GM18868 (cell line): ENCODE measurements at regions not wholly inside any gene's neighbourhood (a gene's known extent, or its start where the extent isn't known, plus 50 kb on each side); places are given as distances from the start of the nearest gene placed in this dataset.

Experiments
- ATAC-seq: cut with Tn5 transposase; IDR thresholded peaks from one replicate; pipeline ENCODE4 v1.9.1; 2021; ENCODE audit warnings: mild to moderate bottlenecking, moderate library complexity; ENCODE audit not compliant: unreplicated experiment

DNA sequence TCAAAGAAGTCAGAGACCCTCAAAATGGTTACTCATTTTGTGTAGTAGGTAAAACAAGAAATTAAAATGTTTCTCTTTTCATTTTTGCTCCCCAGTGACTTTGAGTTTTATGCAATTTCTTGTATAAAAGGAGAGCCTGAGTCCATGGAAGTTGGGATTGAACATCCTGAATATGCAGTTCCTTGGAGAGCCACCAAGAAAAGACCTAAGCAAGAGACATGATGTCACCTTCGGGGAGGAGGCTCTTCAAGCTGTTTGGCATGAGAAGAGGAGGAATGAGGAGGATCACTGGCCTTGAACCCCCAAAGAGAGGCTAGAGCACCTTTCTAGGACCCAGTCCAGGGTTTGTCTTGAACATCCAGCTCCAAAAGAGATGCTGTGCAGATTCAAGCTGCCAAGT lies 62.3 kb upstream of the CALM2 start:
- ATAC-seq: no peak

DNA sequence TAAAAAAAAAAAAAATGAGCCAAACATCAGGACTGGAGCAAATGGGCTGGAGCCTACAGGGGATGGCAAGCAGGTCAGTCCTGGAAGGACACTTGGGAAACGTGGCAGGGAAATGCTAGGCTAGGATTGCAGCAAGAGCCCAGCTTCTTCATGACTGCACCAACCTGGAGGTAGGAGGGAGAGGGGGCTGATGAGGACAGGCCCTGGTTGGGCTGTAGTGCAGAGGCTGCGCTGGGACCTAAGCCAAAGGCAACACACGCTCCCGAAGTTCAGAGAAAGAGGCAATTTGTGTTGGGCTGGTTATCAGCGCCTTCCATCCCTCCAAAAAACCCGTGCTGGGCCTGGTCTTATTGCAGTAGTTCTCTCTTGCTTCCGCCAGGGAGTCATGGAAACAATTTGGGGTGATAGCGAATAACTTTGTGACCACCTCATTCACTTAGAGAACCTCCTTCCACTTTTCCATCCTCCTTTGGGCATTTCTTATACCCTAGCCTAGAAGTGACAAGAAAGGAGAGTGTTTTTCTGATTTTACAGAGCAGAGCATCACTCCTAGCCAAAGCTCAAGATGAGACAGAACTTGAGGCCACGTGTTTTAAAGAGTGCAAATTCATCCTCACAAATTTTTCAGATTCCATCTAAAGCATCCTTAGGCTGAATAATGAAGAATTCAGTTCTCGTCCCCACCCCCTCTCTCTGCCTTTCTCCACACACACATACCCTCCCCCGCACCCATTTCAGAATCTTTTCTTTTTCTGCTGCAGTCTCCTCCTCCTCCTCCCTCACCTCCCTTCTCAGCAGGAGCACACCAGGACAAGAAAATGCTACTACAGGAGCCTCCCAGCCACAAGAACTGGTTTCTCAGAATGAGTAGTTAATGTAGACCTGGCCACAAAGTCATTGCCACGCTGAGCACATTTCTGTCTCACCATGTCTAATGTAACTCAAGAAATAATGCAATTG lies 61.3 kb upstream of the CALM2 start:
- no peak for ATAC-seq

DNA sequence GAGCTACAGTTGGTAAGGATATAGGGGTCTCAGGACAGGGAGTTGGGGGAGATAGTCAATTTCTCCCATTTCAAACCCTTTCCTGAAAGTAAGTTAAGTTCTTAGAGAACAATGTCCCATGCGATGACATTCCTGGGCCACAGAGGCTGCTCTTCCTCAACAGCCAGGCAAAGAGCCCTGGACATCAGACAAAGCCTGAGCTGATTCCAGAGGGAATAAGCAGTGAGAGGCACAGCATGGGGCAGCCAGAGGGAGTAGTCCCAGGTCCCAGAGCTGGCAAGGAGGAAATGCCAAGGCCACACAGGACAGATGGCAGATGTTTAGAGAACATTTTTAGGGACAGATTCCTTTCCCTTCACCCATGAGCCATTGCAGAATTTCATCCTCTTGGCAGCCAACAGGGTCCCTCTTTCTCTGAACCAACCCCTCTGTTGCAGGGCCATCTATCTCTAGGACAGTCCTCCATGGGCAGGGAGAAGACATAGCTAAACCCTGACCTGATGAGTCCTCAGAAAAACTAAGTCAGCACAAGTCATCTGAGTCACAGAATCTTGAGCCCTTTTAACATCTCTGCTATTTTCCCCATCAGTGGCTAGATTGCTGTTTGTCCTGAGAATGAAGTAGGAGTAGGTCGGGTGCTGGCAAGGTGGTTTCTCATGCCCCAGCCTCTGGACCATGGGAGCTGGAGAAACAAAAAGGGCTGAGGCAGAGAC lies 60.3 kb upstream of the CALM2 start:
- ATAC-seq: no peak

DNA sequence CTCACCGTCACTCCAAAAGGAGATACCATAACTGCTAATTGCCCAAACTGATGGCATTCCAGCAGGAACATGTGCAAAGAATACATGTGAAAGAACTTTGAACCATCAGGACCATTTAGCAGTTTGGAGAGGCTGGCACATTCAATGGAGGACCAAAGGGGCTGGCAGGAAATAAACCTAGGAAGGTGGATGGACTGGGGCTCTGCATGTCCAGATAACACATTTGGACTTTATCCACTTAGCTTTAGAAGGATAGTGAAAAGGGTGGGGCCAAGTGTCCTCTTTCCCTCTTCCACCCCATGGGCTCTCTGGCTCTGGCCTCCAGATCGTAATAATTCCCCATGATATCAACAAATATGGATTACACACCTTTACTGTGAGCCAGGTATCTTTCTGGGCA lies 58.8 kb upstream of the CALM2 start:
- ATAC-seq: no peak

DNA sequence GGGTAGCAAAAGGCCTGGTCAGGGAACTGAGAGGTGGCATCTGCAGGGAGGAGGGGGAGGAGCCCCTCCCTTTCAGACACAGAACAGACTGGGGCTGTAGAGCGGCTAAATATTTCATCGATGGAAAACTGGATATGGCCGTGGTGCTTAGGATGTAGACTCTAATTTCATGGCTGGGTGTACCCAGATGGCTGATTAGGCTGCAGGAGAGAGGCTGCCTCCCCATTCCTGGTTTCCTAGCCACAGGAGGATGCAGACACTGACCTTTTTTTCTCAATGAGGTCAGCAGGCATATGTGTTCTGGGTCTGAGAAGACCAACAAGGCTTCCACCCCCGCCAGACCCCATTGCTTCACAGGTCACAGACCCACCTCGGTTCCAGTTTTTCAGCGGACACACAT lies 58.1 kb upstream of the CALM2 start:
- no peak for ATAC-seq

DNA sequence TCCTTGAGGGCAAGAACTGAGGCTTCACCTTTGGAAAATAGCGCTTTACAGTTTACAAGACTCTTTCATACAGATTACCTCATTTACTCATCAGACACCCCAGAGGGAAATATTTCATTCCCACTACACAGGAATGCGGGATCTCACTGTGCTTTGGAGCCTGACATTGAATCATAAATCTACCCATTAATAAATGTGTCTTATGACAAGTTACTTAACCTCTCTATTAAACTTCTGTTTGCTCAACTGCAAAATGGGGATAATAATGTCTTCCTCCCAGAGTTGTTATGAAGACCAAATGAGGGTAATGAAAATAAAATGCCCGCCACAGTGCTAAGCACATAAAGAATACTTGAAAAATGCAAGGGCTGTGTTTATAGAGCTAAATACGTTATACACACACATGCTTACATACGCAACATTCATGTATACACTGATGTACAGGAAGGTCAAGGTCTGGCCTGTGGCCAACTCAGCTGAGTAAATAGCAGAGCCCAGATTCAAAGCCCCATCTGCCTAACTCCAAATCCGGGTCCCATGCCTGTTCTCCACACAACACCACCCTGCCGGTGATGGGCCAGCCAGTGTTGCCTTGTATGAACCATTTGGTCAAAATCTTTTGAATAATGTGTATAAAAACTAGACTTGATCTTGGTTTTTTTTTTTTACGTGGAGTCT lies 56.6 kb upstream of the CALM2 start:
- no peak for ATAC-seq

DNA sequence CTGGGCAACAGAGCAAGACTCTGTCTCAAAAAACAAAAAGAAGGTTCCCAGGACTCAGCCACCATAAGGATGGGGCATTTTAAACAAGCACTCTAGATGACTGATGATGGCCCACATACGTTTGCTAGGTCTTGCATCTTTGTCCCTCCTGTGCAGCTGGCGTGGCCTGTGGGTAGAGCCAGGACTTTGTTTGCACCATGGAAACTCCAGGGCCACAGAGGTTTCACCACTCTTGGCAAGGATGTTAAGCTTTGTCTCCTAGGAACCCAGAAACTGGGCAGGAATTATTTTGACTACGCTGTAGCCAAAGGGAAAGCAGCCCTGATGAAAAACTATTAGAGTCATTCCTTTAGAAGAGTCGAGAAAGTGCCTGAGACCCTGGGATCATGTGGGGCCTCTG lies 54.1 kb upstream of the CALM2 start:
- no peak for ATAC-seq

DNA sequence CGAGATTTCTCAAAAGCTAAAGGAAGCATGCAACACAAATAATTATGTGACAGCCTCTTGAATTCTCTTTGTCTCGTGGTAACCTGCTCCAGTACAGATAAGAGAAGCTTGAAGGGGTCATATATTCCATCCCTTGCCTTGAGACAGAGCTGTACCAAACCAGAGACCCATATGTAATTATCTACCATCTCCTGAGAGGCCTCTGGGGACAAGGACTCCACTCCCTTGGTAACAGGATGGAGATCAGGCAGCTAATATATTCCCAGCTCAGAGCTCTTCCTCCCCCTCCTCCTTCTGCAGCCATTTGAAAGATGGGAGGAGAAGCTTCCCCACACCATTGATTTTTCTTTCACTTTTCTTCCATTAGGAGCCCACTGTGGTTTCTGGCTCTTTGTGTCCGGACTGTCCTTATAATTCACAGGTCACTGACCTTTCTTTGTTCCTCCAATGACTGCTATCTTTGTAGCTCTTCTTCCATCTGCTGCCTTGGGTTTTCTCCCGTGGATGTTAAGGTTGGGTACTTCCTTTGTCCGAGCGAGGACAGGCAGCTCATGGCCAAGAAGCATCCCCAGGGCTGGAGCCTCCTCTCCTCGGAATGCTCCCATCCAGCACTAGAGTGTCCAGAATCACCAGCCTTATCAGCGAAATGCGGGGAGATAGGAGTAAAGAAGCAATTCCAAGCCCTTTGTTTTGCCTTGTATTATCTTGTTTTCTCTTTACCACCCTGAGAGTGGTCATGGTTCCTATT lies 51.4 kb upstream of the CALM2 start:
- no peak for ATAC-seq

DNA sequence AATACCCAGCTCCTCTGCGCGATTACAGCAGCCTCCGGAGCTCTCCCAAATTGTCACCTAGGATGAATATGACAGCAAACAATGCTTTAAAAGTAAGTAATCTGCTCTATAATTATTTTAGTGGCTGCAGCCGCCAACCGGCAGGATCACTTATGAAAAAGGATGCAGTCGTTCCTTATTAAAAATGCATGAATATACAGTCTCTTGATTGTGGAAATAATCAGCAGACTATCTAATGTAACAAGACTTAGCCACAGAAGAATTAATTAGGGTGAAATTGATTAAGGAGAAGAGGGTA lies 50.6 kb upstream of the CALM2 start:
- ATAC-seq: no peak

DNA sequence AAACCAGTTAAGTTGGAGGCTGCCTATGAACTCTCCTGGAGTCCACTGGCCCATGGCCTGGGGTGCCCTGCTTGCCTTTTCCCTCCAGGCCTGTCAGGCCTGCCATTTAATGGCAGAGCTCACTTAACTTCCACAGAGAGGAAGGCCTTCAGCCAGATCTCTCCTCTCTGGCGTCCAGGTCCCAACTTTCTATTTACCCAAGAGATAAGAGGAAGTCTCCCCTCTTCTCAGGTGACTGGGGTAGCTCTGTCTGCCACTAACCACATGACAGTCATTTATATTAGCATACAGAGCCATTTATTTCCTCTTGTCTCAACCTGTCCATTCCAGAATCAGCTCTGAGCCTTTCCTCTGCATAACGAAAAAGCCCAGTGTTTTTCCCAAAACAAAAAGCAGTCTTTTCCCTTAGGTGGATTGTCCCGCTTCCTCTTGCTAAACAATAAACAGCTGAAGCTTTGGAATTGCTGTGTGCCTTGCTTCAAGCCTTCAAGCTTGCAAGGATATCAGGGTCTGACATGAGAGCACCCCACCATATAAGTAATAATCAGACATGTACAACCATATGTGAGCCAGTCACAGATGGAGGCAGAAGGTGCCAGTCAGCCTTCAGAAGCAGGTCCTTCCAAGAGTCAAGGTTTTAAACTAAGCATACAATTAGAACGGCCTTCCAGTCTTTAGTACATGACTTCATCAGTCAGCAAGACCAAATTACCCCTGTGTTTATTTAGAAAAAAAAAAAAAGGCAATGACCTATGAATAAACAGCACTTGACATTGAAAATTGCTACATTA lies 50.0 kb upstream of the CALM2 start:
- no peak for ATAC-seq
